COR-L47 (cell line): ENCODE measurements at regions not wholly inside any gene's neighbourhood (a gene's known extent, or its start where the extent isn't known, plus 50 kb on each side); places are given as distances from the start of the nearest gene placed in this dataset.
A peak's percentile ranks its signal among the peaks of the same experiment; 100 is the strongest.

Source experiments
- DNase-seq: peaks from one replicate; lab custom pipeline; 2025; lab: John Stamatoyannopoulos, UW

GRCh38 chr18:10225300-10225699, 229.1 kb upstream of the APCDD1 start:
- no peak for DNase-seq

GRCh38 chr18:10226971-10227370, 227.5 kb upstream of the APCDD1 start:
- DNase-seq = no peak

GRCh38 chr18:10228326-10228725, 226.1 kb upstream of the APCDD1 start:
- peak; percentile 71 for DNase-seq

- DNase-seq = no peak
Observed at GRCh38 chr18:10229458-10229857, 225.0 kb upstream of the APCDD1 start.

GRCh38 chr18:10230072-10230471, 224.4 kb upstream of the APCDD1 start:
- DNase-seq = no peak

- DNase-seq = no peak
Observed at GRCh38 chr18:10231220-10231619, 223.2 kb upstream of the APCDD1 start.

- DNase-seq = peak; percentile 75
Observed at GRCh38 chr18:10232062-10232461, 222.4 kb upstream of the APCDD1 start.

- no peak for DNase-seq
Observed at GRCh38 chr18:10233082-10233875, 221.2 kb upstream of the APCDD1 start.

GRCh38 chr18:10234281-10234680, 220.2 kb upstream of the APCDD1 start:
- no peak for DNase-seq

- no peak for DNase-seq
Observed at GRCh38 chr18:10234912-10235660, 219.3 kb upstream of the APCDD1 start.

- peak; percentile 76 for DNase-seq
Observed at GRCh38 chr18:10235661-10235952, 218.8 kb upstream of the APCDD1 start.

GRCh38 chr18:10239103-10239502, 215.3 kb upstream of the APCDD1 start:
- no peak for DNase-seq

- no peak for DNase-seq
Observed at GRCh38 chr18:10239991-10240634, 214.3 kb upstream of the APCDD1 start.

GRCh38 chr18:10240973-10241372, 213.5 kb upstream of the APCDD1 start:
- DNase-seq = no peak

GRCh38 chr18:10241579-10241978, 212.9 kb upstream of the APCDD1 start:
- no peak for DNase-seq

- peak; percentile 84 for DNase-seq
Observed at GRCh38 chr18:10242936-10243680, 211.3 kb upstream of the APCDD1 start.

- DNase-seq = no peak
Observed at GRCh38 chr18:10244341-10244740, 210.1 kb upstream of the APCDD1 start.

- no peak for DNase-seq
Observed at GRCh38 chr18:10245031-10245845, 209.2 kb upstream of the APCDD1 start.

- no peak for DNase-seq
Observed at GRCh38 chr18:10245846-10246175, 208.6 kb upstream of the APCDD1 start.

- no peak for DNase-seq
Observed at GRCh38 chr18:10247021-10247741, 207.3 kb upstream of the APCDD1 start.

GRCh38 chr18:10247742-10248082, 206.7 kb upstream of the APCDD1 start:
- DNase-seq = no peak
